HEK293T (cell line): ENCODE measurements at regions not wholly inside any gene's neighbourhood (a gene's known extent, or its start where the extent isn't known, plus 50 kb on each side); places are given as distances from the start of the nearest gene placed in this dataset.
A peak's percentile ranks its signal among the peaks of the same experiment; 100 is the strongest.
"Not testable (repeated sequence)": the region's sequence is repeated elsewhere in the genome, so short reads cannot be mapped to it uniquely, and the experiment has no call there.

Experiments used
- CTCF ChIA-PET: fragments of 350-600 bp; formaldehyde crosslinking; extraction: SDS; loops from one replicate; lab custom pipeline; 2021; ENCODE audit warnings: antibody characterized with exemption, inconsistent platforms; lab: Yijun Ruan, JAX
- POLR2A ChIA-PET: fragments of 350-600 bp; formaldehyde crosslinking; extraction: SDS; loops from one replicate; lab custom pipeline; 2020; ENCODE audit warnings: antibody characterized with exemption, inconsistent platforms; lab: Yijun Ruan, JAX
- DNase-seq: peaks from one replicate; pipeline ENCODE4 v3.0.0; 2012; ENCODE audit warnings: mixed read lengths; ENCODE audit errors: extremely low spot score
- ARNT ChIP-seq: fragments of 450-650 bp; IDR thresholded peaks from 2 replicates; pipeline ENCODE4 v1.6.1; 2017; ENCODE audit warnings: mild to moderate bottlenecking
- BHLHE40 ChIP-seq: fragments of 450-650 bp; IDR thresholded peaks from 2 replicates; pipeline ENCODE4 v1.6.1; 2016; ENCODE audit warnings: mild to moderate bottlenecking, moderate library complexity, borderline replicate concordance
- CTBP1 ChIP-seq: fragments of 450-650 bp; IDR thresholded peaks from 2 replicates; pipeline ENCODE4 v1.6.1; 2016; ENCODE audit warnings: borderline replicate concordance
- ELF4 ChIP-seq: fragments of 450-650 bp; IDR thresholded peaks from 2 replicates; pipeline ENCODE4 v1.6.1; 2017; ENCODE audit warnings: antibody characterized with exemption
- FOXA1 ChIP-seq: fragments of 450-650 bp; IDR thresholded peaks from 2 replicates; pipeline ENCODE4 v1.6.1; 2016; ENCODE audit warnings: mild to moderate bottlenecking
- FOXK2 ChIP-seq: fragments of 450-650 bp; IDR thresholded peaks from 2 replicates; pipeline ENCODE4 v1.6.1; 2016; ENCODE audit warnings: mild to moderate bottlenecking
- FOXM1 ChIP-seq: fragments of 450-650 bp; IDR thresholded peaks from 2 replicates; pipeline ENCODE4 v1.6.1; 2017; ENCODE audit warnings: mild to moderate bottlenecking, borderline replicate concordance
- HDGF ChIP-seq: fragments of 450-650 bp; IDR thresholded peaks from 2 replicates; pipeline ENCODE4 v1.6.1; 2017; ENCODE audit warnings: antibody characterized with exemption, borderline replicate concordance
- L3MBTL2 ChIP-seq: fragments of 450-650 bp; conservative IDR thresholded peaks from 2 replicates; pipeline ENCODE4 v1.6.1; 2016; ENCODE audit warnings: mild to moderate bottlenecking
- LEF1 ChIP-seq: fragments of 450-650 bp; IDR thresholded peaks from 2 replicates; pipeline ENCODE4 v1.6.1; 2017; ENCODE audit warnings: mild to moderate bottlenecking, borderline replicate concordance
- NFRKB ChIP-seq: fragments of 450-650 bp; IDR thresholded peaks from 2 replicates; pipeline ENCODE4 v1.6.1; 2016; ENCODE audit warnings: mild to moderate bottlenecking, moderate library complexity
- PKNOX1 ChIP-seq: fragments of 450-650 bp; IDR thresholded peaks from 2 replicates; pipeline ENCODE4 v1.6.1; 2016
- SP1 ChIP-seq: fragments of 450-650 bp; IDR thresholded peaks from 2 replicates; pipeline ENCODE4 v1.6.1; 2017
- SUZ12 ChIP-seq: fragments of 450-650 bp; IDR thresholded peaks from 2 replicates; pipeline ENCODE4 v1.6.1; 2016; ENCODE audit warnings: mild to moderate bottlenecking
- TARDBP ChIP-seq: fragments of 450-650 bp; IDR thresholded peaks from 2 replicates; pipeline ENCODE4 v1.6.1; 2016
- ZNF384 ChIP-seq: fragments of 450-650 bp; IDR thresholded peaks from 2 replicates; pipeline ENCODE4 v1.6.1; 2016

DNA sequence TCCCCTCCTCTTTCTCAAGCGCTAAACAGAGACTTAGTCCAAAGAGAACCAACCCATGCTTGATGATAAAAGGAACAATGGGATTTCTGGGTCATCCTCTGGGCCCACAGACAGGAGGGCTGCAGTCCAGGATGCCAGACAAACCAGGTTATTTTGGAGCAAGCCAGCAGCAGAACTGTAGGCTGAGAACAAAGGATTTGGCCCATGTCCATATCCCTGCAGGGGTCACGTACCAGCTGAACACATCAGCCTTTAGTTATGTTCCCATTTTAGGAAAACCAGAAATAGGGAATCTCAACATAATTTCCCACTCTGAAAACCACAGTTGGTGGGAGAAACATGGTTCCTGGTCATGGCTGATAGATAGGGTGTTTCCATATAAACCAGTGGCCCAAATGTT lies 533.6 kb upstream of the CADM1 start:
- peak; percentile 2 for DNase-seq
- ChIA-PET POLR2A (no interaction called here), CTCF (no interaction called here)
- TF ChIP-seq PKNOX1, result no peak
- TF ChIP-seq HDGF, result no peak
- TF ChIP-seq FOXA1, result no peak
- no peak for TF ChIP-seq FOXK2
- TF ChIP-seq ARNT, result no peak
- no peak for TF ChIP-seq ELF4
- TF ChIP-seq SP1, result no peak
- no peak for TF ChIP-seq SUZ12
- TF ChIP-seq NFRKB, result no peak
- no peak for TF ChIP-seq L3MBTL2
- no peak for TF ChIP-seq BHLHE40
- no peak for TF ChIP-seq CTBP1
- TF ChIP-seq FOXM1, result no peak
- TF ChIP-seq ZNF384, result no peak
- no peak for TF ChIP-seq LEF1
- no peak for TF ChIP-seq TARDBP

- DNase-seq, result no peak
- TF ChIP-seq CTBP1 (no peak), SP1 (no peak), HDGF (no peak), LEF1 (no peak), FOXA1 (no peak), NFRKB (no peak), ZNF384 (no peak), ARNT (no peak), BHLHE40 (no peak), PKNOX1 (no peak), FOXM1 (no peak)
- ChIA-PET POLR2A (no interaction called here), CTCF (interaction anchor here (0.6 kb wide), 1 partner anchor 17 kb away, joined by 3 read pairs; no protein-coding TSS in a partner anchor)
Observed at GRCh38 chr11:116035977-116036376, 531.8 kb upstream of the CADM1 start.

- no peak for DNase-seq
- ChIA-PET CTCF (no interaction called here), POLR2A (interaction anchor here (0.6 kb wide), 1 partner anchor 10 kb away, joined by 7 read pairs; no protein-coding TSS in a partner anchor)
- TF ChIP-seq CTBP1 (no peak), FOXA1 (no peak), SUZ12 (no peak)
Observed at GRCh38 chr11:116033931-116034553, 529.8 kb upstream of the CADM1 start.

DNA sequence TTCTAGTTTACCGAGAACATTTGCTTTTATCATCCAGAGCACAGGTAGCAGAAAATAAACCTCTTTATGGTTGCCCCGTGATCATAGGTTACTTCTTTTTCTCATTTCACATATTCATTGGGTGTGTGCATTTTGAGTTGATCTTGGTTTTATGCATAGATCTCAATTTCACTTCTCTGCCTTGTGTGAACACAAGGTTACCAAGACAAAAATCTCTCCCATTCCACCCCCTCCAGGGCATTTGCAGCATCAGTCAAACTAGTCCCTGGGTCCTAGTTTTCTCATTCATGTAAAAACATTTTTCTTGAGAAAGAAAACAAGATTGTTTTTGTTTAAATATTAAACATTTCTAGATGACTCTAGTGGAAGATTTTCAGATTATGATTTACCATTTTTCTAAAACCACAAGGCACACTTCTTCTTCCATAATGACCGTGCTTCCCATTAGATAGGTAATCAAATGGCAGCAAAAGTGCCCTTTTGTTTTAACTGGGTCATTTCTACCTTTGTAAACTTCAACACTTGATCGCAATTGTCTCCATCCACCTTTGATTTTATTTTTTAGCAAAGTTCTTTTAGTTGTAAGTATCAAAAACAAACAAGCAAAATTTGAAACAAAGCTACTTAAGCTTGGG lies 526.6 kb upstream of the CADM1 start:
- CTCF ChIA-PET, result no interaction called here
- POLR2A ChIA-PET, result no interaction called here
- no peak for DNase-seq
- no peak for TF ChIP-seq PKNOX1
- TF ChIP-seq FOXK2, result no peak

- DNase-seq, POLR2A ChIA-PET, CTCF ChIA-PET: not testable (repeated sequence)
Observed at GRCh38 chr11:116028506-116028905, 524.3 kb upstream of the CADM1 start.

- POLR2A ChIA-PET, result no interaction called here
- no peak for DNase-seq
- CTCF ChIA-PET, result no interaction called here
- no peak for TF ChIP-seq SP1
- no peak for TF ChIP-seq NFRKB
- TF ChIP-seq HDGF, result no peak
- TF ChIP-seq ELF4, result no peak
- TF ChIP-seq ZNF384, result no peak
- TF ChIP-seq BHLHE40, result no peak
- TF ChIP-seq ARNT, result no peak
- TF ChIP-seq SUZ12, result no peak
Observed at GRCh38 chr11:115999437-115999836, 495.2 kb upstream of the CADM1 start.

- TF ChIP-seq ARNT (no peak), CTBP1 (no peak), L3MBTL2 (no peak), SP1 (no peak), FOXK2 (no peak), SUZ12 (no peak), FOXA1 (no peak), HDGF (no peak)
- ChIA-PET CTCF (no interaction called here), POLR2A (no interaction called here)
- no peak for DNase-seq
Observed at GRCh38 chr11:115996808-115997188, 492.6 kb upstream of the CADM1 start.
